HG02759 (cell line): ENCODE measurements at regions not wholly inside any gene's neighbourhood (a gene's known extent, or its start where the extent isn't known, plus 50 kb on each side); places are given as distances from the start of the nearest gene placed in this dataset.
"Not testable (repeated sequence)": the region's sequence is repeated elsewhere in the genome, so short reads cannot be mapped to it uniquely, and the experiment has no call there.

Experiments
- ATAC-seq: cut with Tn5 transposase; IDR thresholded peaks from one replicate; pipeline ENCODE4 v1.9.1; 2021; ENCODE audit warnings: mild to moderate bottlenecking, moderate library complexity; ENCODE audit not compliant: unreplicated experiment

DNA sequence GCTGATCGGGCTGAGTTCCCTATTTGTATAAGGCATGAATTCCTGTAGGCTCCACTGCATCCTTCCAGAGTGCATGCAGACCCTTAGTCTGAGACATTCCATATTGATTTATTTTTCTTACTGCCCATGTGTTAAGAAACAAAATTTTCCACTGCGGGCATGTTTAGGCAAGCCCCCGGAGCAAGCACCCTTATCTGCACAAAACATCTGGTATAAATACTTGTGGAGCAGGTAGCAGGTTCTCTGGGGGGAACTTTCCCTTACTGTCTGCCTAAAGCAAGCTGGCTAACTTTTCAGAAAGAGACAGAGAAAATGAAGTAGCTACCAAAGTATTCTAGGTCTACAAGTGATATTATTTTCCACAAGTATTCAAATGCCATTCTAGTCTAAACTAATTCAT lies 1338.5 kb upstream of the PCDH10 start:
- ATAC-seq, result not testable (repeated sequence)
